CD4-positive, alpha-beta T cell treated with Interleukin-15 for 4 hours (primary cell): ENCODE measurements at regions not wholly inside any gene's neighbourhood (a gene's known extent, or its start where the extent isn't known, plus 50 kb on each side); places are given as distances from the start of the nearest gene placed in this dataset.
A peak's percentile ranks its signal among the peaks of the same experiment; 100 is the strongest.
"Not testable (repeated sequence)": the region's sequence is repeated elsewhere in the genome, so short reads cannot be mapped to it uniquely, and the experiment has no call there.

ENCODE experiments used
- DNase-seq: peaks from one replicate; pipeline ENCODE4 v3.0.0-alpha.2; 2020; ENCODE audit warnings: low spot score

DNA sequence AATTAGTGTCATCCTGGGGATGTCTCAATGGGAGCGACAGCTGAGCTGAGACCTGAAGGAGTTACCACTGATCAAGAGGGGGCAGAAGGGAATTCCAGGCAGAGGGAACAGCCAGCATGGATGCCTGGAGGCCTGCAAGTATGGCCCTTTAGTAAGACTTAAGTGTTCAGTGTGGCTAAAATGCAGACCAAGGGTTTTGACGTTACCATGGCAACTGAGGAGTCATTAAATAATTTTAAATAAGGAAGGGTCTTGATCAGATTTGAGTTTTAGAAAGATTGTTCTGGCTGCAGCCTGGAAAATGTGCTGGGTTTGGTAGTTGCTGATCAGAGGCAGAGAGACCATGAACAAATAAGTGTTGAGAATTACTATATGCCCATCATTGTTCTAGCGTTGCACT is 285.5 kb downstream of the USP46 start:
- no peak for DNase-seq

DNA sequence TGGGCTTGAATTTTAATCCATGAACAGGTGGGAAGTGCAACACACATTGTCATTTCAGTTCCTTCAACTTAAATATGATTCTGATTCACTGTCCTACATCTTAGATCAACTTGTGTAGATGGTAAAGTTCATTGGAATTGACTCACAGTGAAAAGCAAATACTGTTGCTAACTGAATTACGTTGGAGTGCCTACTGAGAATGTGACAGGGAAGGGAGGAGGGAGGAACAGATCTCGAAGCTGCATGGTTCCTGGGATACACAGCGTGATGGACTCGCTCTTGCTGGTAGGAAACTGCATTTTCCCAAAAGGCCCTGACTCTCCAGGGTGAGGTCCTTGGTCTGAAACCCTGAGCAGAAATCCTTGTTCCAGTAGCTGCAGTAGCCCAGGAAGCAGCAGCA is 284.2 kb downstream of the USP46 start:
- no peak for DNase-seq

DNA sequence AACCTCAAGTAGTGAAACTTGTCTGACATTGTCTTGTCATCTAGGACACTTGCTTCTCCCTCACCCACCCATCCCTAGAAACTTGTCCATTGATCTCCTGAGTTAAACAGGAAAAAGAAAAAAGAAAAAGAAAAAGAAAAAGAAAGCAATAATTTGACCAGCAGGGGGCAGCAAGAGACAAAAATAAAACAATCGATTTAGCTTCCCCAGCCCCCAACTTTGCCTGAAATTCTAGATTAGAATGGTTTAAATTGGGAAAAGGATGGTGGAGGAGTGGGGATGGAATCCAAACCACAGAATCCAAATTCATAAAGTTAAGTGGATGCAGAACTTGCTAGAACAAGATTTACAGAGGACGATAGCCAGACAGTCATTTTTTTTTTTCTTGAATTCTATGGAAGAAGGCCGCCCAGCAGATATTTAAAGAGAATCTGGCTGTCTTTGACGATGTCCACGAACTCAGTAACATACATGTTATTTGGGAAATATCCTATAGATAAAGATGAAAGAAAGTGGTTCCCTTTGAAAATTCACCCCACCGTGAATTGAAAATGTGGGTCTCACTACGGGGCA is 282.9 kb downstream of the USP46 start:
- peak; percentile 16 for DNase-seq

DNA sequence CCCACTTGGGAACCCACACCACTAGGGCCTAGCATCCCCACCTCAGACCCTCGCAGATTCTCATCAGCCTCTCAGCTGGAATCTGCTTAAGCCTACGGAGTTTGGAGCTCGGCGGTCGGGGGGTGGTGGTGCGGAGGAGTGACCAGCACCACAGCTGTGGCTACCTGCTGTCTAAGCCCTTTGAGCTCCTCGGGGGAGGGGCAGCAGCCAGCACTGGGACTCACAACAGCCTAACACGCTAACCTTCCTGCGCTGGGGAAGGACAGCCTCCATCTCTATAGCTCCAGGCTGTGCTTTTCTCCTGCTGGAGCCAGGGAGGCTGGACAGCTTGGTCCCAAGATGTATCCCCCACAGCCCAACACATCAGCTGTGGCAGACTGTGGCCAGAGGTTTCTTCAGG is 281.5 kb downstream of the USP46 start:
- no peak for DNase-seq

DNA sequence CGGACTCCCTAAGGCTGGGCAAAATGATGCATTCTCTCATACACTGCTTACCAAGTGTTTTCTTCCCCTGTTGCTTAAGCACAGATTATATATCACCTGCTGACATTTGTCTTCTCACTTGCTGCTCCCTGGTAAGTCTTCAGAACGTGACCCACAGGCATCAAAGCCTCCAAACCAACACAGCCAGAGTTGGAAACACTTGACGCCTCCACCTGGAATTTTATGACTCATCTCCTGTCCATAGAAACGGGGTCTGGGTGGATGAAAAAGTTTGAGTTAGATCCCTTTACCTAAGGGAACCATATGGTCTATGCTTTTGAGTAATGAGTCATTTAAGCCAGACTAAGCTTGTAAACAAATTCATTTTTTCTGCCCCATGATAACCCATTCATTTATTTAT is 251.6 kb downstream of the USP46 start:
- no peak for DNase-seq

DNA sequence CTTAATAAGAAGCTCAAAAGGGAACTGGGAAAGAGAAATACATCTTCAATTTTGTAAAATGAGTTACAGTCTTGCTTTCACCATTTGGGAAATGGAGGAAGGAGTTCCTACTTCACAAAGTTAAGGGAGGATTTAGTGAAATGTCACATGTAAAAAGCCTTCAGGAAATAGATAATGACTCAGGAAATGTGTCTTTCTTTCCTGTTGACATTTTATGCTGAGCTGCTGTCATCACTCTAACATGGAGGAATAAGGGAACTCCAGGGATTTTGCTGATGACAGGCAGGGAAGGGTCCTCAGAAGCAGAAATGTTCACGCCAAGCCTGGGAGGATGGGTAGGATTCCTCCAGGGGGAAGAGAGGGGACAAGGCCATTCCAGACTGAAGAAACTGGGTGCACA is 251.1 kb downstream of the USP46 start:
- no peak for DNase-seq

DNA sequence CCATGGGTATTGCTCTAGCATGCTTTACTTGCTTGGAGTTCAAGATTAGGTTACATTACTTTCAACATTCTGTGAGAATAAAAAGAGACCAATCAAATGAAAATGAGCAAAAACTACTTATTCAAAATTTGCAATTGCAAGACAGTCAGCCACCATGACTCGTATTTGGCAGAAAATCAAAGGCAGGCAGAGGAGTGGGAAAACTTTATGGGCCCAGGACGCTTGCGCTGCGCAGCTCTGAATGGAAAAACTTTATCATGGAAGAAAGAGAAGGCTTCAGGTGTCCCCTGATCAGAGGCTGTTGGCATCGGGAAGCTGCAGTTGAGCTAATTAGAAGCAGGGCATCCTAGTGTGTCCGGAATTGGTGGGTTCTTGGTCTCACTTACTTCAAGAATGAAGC is 250.6 kb downstream of the USP46 start:
- no peak for DNase-seq

DNA sequence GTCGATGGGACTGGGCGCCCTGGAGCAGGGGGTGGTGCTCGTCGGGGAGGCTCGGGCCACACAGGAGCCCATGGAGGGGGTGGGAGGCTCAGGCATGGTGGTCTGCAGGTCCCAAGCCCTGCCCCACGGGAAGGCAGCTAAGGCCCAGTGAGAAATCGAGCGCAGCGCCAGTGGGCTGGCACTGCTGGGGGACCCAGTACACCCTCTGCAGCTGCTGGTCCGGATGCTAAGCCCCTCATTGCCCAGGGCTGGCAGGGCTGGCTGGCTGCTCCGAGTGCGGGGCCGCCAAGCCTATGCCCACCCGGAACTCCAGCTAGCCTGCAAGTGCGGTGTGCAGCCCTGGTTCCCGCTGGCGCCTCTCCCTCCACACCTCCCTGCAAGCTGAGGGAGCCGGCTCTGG is 249.3 kb downstream of the USP46 start:
- DNase-seq = not testable (repeated sequence)

DNA sequence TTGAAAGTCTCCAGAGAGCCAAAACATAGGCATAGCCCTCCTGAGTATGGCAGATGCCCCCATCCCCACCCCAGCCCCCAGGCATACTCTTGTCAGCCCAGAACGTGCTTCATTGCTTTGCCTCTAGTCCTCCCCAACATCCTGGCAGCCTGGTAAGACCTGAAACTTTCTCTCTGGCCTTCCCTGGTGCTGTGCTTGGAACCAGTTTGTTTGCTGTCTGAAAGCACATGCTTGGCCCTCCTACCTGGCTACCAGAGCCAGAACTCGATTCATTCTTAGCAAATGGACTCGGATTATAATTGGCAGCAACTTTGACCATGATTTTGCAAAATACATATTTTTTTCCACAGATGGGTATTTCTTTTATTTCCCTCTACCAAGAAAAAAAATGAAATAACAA is 248.1 kb downstream of the USP46 start:
- DNase-seq = no peak

DNA sequence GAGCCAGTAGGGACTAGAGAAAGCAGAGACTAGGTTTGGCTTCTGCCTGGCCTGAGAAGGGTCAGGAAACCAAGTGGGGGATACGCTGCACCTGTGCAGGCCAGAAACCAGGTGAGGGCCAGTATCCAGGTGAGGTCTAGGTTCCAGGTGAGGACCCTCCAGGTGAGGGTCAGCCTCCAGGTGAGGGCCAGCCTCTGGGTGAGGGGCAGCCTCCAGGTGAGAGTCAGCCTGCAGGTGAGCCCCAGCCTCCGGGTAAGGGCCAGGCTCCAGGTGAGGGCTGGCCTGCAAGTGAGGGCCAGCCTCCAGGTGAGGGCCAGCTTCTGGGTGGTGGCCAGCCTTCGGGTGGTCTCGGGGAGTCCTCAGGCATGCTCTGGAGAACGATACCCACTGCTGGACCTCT is 238.8 kb downstream of the USP46 start:
- no peak for DNase-seq

DNA sequence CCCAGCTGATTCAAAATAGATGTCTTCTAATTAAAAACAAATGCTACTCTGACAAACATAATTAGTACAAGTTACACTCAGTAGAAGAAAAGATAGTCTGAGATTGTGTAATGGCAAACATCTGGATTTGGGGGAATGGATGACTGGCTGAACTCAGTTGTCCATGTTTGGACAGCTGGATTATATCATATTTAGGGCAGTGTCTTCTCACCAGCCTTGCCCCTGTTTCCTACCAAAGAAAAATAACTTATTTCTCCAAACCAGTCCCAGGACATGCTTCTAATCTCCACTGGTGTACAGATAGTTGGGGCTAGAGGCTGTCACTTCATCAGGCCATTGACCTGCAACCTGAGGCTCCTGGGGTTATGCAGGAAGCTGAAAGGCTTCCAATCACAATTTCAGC is 237.3 kb downstream of the USP46 start:
- no peak for DNase-seq

DNA sequence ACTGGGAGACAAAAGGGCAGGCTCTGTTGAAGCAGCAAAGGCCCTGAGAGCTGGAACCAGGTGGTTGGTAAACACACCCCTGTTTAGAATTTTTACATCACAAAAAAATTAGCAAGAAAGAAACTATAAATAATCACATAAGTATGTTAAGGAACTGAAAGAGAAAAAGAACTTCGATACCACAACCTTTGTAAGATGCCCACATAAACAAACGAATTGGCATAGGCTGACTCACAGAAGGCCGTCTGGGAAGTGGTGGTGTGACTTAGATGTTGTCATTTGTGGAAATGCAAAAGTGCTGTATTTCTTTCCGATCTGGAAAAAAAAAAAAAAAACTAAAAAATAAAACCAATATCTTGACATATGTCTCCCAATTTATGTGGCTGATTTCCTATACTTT is 235.1 kb downstream of the USP46 start:
- DNase-seq = no peak

DNA sequence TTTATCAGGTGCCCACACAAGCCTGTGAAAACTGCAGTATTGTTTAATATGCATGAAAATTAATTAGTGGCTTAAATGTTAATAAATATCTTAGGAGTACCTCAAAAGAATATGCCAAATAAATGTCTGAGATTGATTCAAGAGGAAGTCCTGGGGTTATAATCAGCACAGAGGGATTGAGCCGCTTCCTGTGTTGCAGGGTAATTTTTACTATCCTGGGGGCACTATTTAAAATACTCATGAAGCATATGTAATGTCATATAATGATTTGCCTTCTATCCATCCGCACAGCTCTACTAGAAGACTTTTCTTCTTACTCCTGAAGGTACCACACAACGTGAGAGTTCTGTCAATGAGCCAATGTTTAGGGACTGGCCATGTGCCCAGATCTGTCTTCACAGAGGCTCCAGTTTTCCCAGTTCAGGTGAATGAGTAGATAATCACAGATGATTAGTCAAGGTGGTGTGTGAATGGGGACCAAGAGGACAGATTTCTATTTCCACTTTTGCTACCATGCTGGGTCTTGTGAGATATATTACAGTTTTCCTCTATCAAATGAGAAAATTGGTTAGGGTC is 233.3 kb downstream of the USP46 start:
- no peak for DNase-seq

DNA sequence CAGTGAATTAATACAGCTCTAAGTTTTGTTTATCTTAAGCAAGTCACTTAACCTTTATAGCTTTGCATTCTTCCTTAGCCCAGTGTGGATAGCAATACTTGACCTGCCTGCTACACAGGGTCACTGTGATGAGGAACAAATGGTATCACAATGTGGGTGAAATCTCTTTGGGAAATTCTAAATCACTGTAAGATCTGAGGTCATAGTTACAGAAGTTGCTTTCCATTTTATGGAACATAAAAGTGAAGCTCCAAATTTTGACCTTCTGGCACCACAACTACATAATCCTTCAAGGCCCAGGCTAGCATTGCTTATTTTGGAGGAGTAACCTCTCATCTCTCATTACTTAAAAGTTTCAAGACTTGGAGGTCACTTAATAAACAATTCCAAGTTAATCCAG is 227.7 kb downstream of the USP46 start:
- no peak for DNase-seq

DNA sequence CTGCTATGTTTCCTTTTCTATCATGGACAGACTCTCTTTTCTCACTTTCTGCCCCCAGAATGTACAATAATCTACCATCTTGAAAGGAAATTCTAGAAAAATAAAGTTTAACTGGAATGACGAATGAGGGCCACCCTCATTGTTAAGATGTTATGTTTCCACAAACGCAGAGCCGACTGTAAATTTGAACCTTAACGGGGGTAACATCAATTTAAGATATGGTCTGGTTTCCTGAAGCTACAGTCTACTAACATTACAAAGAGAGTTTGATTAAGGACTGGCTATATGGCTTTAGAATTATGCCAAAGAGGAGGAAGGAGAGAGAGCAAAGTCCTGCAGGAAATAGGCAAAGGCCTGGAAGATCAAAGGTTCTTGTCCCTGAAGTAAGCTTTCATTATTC is 227.2 kb downstream of the USP46 start:
- no peak for DNase-seq

DNA sequence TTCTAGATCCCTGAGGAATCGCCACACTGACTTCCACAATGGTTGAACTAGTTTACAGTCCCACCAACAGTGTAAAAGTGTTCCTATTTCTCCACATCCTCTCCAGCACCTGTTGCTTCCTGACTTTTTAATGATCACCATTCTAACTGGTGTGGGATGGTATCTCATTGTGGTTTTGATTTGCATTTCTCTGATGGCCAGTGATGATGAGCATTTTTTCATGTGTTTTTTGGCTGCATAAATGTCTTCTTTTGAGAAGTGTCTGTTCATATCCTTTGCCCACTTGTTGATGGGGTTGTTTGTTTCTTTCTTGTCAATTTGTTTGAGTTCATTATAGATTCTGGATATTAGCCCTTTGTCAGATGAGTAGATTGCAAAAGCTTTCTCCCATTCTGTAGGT is 216.6 kb downstream of the USP46 start:
- not testable (repeated sequence) for DNase-seq

DNA sequence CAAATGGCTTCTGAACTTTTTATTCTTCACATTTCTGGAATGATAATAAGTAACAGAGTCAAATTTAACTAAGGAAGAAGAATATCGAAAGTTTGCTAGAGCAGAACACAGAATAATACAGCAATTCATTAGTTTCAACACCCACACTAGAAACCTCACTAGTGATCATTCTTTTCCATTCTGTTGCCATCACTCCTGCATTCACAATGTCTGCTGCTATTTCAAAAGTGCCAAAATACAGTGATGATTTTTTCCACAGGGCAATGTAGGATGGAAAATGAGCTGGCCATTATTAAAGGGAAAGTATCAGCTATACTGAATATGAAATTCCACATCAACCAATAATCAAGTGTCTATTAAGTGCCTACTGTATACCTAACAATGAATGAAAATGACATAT is 186.7 kb downstream of the USP46 start:
- no peak for DNase-seq

DNA sequence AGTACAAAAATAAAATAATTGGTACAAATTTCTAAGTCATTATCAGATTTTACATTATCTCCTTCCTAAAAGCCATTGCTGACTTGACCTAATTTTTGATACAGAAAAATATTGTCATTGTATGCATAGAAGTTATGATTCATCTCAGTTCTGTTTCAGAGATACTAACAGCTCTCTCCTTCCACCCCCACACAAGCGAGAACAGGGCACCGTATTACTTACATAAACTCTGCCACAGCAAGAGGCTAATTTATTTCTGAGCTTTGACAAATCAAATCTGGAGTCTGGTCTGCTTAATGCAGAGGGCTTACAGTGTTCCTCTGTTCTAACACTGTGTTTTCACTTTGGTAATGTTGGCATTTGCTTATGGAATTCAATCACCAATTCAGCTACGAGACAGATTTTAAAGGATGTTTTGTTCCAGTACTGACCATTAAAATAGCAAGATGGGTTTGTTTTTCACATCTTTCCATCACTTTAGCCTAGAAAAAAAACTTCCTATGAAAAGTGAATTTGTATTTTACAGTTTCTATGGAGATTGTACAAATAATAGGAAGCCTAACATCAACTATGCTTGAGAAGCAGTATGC is 181.8 kb downstream of the USP46 start:
- no peak for DNase-seq

DNA sequence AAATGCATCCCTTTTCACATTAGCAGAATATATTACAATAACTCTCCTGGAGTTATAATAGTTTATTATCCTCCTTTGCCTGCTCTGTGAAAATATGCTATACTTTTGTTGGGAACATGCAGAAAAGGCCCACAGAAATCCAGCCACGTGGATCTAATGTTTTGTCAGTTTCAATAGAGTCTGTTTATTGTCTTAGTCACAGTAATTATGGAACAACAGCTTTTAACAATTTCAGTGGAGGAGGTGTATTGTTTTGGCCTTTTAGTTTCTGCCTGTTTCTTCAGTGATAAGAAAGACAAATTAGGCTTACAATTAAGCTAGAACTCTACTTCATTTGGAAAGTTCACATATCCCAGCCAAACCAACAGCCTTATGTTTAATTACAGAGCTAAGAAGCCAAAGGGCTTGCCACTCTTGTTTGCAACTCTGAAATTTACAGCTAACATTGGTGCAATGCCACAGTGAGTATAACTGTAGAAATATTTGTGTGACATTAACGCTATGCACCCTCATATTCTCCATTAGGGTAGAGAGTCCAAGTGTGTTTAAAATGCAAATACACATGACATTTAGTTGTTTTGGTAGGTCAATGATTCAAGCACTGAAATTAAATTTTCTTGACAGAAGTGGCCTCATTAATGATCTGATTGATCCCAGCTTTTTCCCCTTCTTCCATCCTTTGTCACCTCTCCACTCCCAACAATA is 175.8 kb downstream of the USP46 start:
- no peak for DNase-seq

DNA sequence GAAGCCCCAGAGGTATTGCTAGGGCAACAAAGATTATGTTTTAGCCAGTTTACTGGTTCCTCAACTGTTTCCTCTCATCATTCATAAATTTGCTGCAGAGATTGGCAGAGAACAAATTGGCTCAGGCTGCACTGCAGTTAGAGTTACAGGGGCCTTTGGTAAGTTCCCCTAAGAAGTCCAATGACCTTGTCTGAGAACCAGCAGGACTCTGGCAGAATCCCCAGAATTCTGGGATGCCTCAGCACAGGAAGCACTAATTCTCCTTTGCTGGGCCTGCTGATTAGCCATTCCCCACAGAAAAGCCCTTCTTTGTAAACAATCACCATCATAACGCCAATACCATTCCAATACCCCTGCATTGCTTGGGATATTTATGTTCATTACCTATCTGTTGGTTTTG is 151.3 kb downstream of the USP46 start:
- DNase-seq = no peak

DNA sequence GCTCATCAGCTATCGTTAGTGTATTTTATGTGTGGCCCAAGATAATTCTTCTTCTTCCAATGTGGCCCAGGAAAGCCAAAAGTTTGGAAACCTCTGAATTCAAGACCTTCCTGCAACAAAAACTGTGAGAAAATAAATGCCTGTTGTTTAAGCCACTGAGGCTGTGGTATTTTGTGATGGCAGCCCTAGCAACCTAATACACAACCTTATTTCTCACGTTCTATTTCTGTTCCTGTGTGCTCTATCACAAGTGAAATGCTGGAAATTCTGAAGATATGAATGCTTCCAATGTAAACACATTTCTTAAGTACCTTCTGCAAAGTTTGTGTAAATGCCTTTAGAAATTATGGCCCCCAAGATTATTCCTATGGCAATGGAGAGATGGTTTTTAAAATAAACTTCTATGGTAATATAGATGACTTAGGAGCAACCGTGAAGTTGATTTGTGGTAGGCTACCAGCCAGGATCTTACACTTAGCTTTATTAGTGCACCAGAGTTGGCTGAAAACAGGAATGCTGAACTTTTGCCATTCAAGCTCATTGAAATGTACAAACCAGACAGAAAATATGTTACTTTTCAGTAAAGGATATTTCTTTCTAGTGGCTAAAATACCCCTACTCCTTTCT is 148.0 kb downstream of the USP46 start:
- no peak for DNase-seq

DNA sequence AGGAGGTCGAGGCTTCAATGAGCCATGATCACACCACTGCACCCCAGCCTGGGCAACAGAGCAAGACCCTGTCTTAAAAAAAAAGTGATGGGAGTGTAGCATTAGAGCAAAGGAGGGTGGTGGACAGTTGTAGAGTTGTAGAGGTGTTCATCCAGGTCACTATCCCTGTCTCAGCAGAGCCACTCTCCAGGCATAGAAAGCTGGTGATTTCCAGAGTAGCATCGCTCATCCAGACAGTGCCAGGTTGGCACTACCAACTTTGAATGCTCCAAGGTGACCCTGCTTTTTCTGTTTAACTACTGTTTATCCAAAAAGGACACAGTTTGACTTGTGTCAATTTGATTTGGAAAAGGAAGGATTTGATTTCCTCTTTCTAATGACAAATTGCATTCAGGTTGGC is 147.3 kb downstream of the USP46 start:
- no peak for DNase-seq

DNA sequence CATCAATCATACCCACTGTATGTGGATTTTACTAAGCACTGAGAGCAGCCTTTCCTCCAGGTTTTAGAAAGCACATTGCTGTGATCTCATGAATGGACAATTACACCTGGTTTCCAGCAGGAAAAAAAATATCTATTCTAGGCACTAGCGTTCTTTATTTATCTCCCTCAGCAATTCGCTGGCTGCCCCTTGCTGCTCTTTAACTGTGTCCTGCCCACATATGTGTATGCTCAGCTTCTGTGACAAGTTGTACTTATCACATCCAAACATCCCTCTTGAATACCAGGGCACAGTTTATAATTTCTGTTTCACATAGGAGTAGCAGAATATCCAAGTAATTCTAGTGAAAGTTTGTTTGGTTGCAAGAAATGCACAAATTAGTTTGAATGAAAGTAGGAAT is 146.8 kb downstream of the USP46 start:
- no peak for DNase-seq
